PC-9 (cell line): ENCODE measurements at regions not wholly inside any gene's neighbourhood (a gene's known extent, or its start where the extent isn't known, plus 50 kb on each side); places are given as distances from the start of the nearest gene placed in this dataset.

ENCODE experiments used
- BruUV-seq: library from RNA; stranded (reverse); fragments of 400-500 nt; replicated peaks from 2 replicates; lab custom pipeline; 2021; lab: Mats Ljungman, UMichigan
- CTCF ChIA-PET: fragments of 300-600 bp; sonication (Branson Sonifier 250); formaldehyde crosslinking; loops from one replicate; lab custom pipeline; 2022; ENCODE audit warnings: antibody characterized with exemption; lab: Charles Lee
- POLR2A ChIA-PET: fragments of 300-600 bp; sonication (Branson Sonifier 250); formaldehyde crosslinking; loops from one replicate; lab custom pipeline; 2022; ENCODE audit warnings: antibody characterized with exemption; ENCODE audit not compliant: unreplicated experiment; lab: Charles Lee
- DNase-seq, 2 experiments: peaks; one replicate each; pipeline versions ENCODE4 v3.0.0 to v3.0.0-alpha.2; 2015 to 2022; ENCODE audit warnings: mixed read lengths in 1 of 2
- H2AFZ ChIP-seq: fragments of 200-600 bp; sonication (generic); 2 replicates; pipeline ENCODE4 v1.8.1; 2017; ENCODE audit warnings: antibody characterized with exemption
- H3F3A ChIP-seq: fragments of 200-600 bp; sonication (generic); 2 replicates; pipeline ENCODE4 v1.8.1; 2017; ENCODE audit warnings: antibody characterized with exemption, mild to moderate bottlenecking, low read depth; ENCODE audit not compliant: insufficient read depth
- H3K27ac ChIP-seq: fragments of 200-600 bp; sonication (generic); 2 replicates; pipeline ENCODE4 v1.6.1; 2016; ENCODE audit warnings: mixed run types
- H3K27me3 ChIP-seq: fragments of 200-600 bp; sonication (generic); 2 replicates; pipeline ENCODE4 v1.6.1; 2016; ENCODE audit warnings: low read depth, mixed run types; ENCODE audit not compliant: insufficient read depth
- H3K36me3 ChIP-seq: fragments of 200-600 bp; sonication (generic); 2 replicates; pipeline ENCODE4 v1.6.1; 2016; ENCODE audit warnings: low read depth, mixed run types
- H3K4me1 ChIP-seq: fragments of 200-600 bp; sonication (generic); replicated peaks from 2 replicates; pipeline ENCODE4 v1.6.1; 2016; ENCODE audit warnings: mixed run types; ENCODE audit not compliant: insufficient read depth
- H3K4me2 ChIP-seq: fragments of 200-600 bp; sonication (generic); 2 replicates; pipeline ENCODE4 v1.6.1; 2017; ENCODE audit warnings: mixed run types
- H3K4me3 ChIP-seq: fragments of 200-600 bp; sonication (generic); 2 replicates; pipeline ENCODE4 v1.6.1; 2016; ENCODE audit warnings: mixed run types
- H3K79me2 ChIP-seq: fragments of 200-600 bp; sonication (generic); 2 replicates; pipeline ENCODE4 v1.6.1; 2017; ENCODE audit warnings: low read depth, mixed run types
- H3K9me2 ChIP-seq: fragments of 200-600 bp; sonication (generic); 2 replicates; pipeline ENCODE4 v1.8.1; 2017; ENCODE audit warnings: mild to moderate bottlenecking; ENCODE audit not compliant: insufficient read depth
- H3K9me3 ChIP-seq: fragments of 200-600 bp; sonication (generic); 2 replicates; pipeline ENCODE4 v1.8.1; 2016; ENCODE audit warnings: low read depth; ENCODE audit not compliant: insufficient read depth
- H4K20me1 ChIP-seq: fragments of 200-600 bp; sonication (generic); 2 replicates; pipeline ENCODE4 v1.8.1; 2017; ENCODE audit not compliant: insufficient read depth
- CTCF ChIP-seq: fragments of 200-600 bp; sonication (generic); conservative IDR thresholded peaks from 2 replicates; pipeline ENCODE4 v1.6.1; 2017; ENCODE audit warnings: mixed run types, antibody characterized with exemption, mild to moderate bottlenecking, moderate library complexity
- EZH2 ChIP-seq: fragments of 200-600 bp; sonication (generic); IDR thresholded peaks from 2 replicates; pipeline ENCODE4 v1.8.0; 2017; ENCODE audit warnings: antibody characterized with exemption, low read depth
- intact Hi-C: fragments of 100-400 bp; cut with micrococcal nuclease; formaldehyde crosslinking; loops from one replicate; pipeline ENCODE4 v1.10.0; 2022; ENCODE audit not compliant: unreplicated experiment

GRCh38 chr1:87851490-87851889 lies 522.8 kb downstream of the LMO4 start:
- no peaks in the 10 kb centered on the region for H3F3A ChIP-seq
- POLR2A ChIA-PET: interaction anchor here (0.6 kb wide), 1 partner anchor 76 kb away, joined by 5 read pairs; no protein-coding TSS in a partner anchor
- no peaks in the 10 kb centered on the region for H3K9me2 ChIP-seq
- no peak overlapping the region for H3K4me3 ChIP-seq
- no TSS peak for BruUV-seq
- H3K36me3 ChIP-seq: no peaks in the 10 kb centered on the region
- no peak overlapping the region for H3K27ac ChIP-seq
- intact Hi-C loops: no loop called here
- H3K9me3 ChIP-seq: no peaks in the 10 kb centered on the region
- H3K4me1 ChIP-seq: no peaks in the 10 kb centered on the region
- no peak for DNase-seq
- no peaks in the 10 kb centered on the region for H3K27me3 ChIP-seq
- H2AFZ ChIP-seq: no peak overlapping the region
- no peak overlapping the region for H3K4me2 ChIP-seq
- TF ChIP-seq CTCF (no peak), EZH2 (no peak)
- H3K79me2 ChIP-seq: no peaks in the 10 kb centered on the region
- no peaks in the 10 kb centered on the region for H4K20me1 ChIP-seq
- CTCF ChIA-PET: no interaction called here

- no peak overlapping the region for H3K4me2 ChIP-seq
- H3F3A ChIP-seq: no peaks in the 10 kb centered on the region
- no peak for DNase-seq
- H3K9me2 ChIP-seq: no peaks in the 10 kb centered on the region
- no peaks in the 10 kb centered on the region for H4K20me1 ChIP-seq
- no peaks in the 10 kb centered on the region for H3K79me2 ChIP-seq
- no TSS peak for BruUV-seq
- no peak overlapping the region for H3K4me3 ChIP-seq
- no peak overlapping the region for H3K27ac ChIP-seq
- ChIA-PET CTCF (no interaction called here), POLR2A (no interaction called here)
- intact Hi-C loops: no loop called here
- no peaks in the 10 kb centered on the region for H3K36me3 ChIP-seq
- H3K27me3 ChIP-seq: no peaks in the 10 kb centered on the region
- H3K4me1 ChIP-seq: no peaks in the 10 kb centered on the region
- H2AFZ ChIP-seq: no peak overlapping the region
- no peaks in the 10 kb centered on the region for H3K9me3 ChIP-seq
- TF ChIP-seq EZH2 (no peak), CTCF (no peak)
These were observed 523.9 kb downstream of the LMO4 start for GRCh38 chr1:87852410-87853161.

GRCh38 chr1:87853576-87854351 lies 525.1 kb downstream of the LMO4 start:
- no peak for DNase-seq
- H4K20me1 ChIP-seq: no peaks in the 10 kb centered on the region
- no peaks in the 10 kb centered on the region for H3K79me2 ChIP-seq
- no peaks in the 10 kb centered on the region for H3K27me3 ChIP-seq
- no peaks in the 10 kb centered on the region for H3K9me2 ChIP-seq
- no peak overlapping the region for H3K4me2 ChIP-seq
- no peaks in the 10 kb centered on the region; the same call in 1 of the 2 replicates for H3K9me3 ChIP-seq
- intact Hi-C loops: no loop called here
- H2AFZ ChIP-seq: no peak overlapping the region
- TF ChIP-seq EZH2: no peak
- no peak for TF ChIP-seq CTCF
- CTCF ChIA-PET: no interaction called here
- no peaks in the 10 kb centered on the region for H3F3A ChIP-seq
- H3K36me3 ChIP-seq: no peaks in the 10 kb centered on the region
- no peak overlapping the region for H3K4me3 ChIP-seq
- POLR2A ChIA-PET: interaction anchor here (0.6 kb wide), 1 partner anchor 20 kb away, joined by 9 read pairs; no protein-coding TSS in a partner anchor
- H3K27ac ChIP-seq: no peak overlapping the region
- no TSS peak for BruUV-seq
- H3K4me1 ChIP-seq: no peaks in the 10 kb centered on the region
